GM23248 (cell line): ENCODE measurements at regions not wholly inside any gene's neighbourhood (a gene's known extent, or its start where the extent isn't known, plus 50 kb on each side); places are given as distances from the start of the nearest gene placed in this dataset.

Experiments used
- DNase-seq: peaks from one replicate; pipeline ENCODE4 v3.0.0-alpha.2; 2015
- H2AFZ ChIP-seq: fragments of 200-600 bp; sonication (generic); 2 replicates; pipeline ENCODE4 v1.6.1; 2016; ENCODE audit warnings: antibody characterized with exemption
- H3F3A ChIP-seq: fragments of 200-600 bp; sonication (generic); 2 replicates; pipeline ENCODE4 v1.6.1; 2016; ENCODE audit warnings: mild to moderate bottlenecking, antibody characterized with exemption, mixed run types; ENCODE audit not compliant: insufficient read depth
- H3K27ac ChIP-seq: fragments of 200-600 bp; sonication (generic); 2 replicates; pipeline ENCODE4 v1.5.1; 2016; ENCODE audit warnings: mild to moderate bottlenecking
- H3K27me3 ChIP-seq: fragments of 200-600 bp; sonication (generic); replicated peaks from 2 replicates; pipeline ENCODE4 v1.6.1; 2016; ENCODE audit warnings: mild to moderate bottlenecking; ENCODE audit not compliant: insufficient read depth
- H3K36me3 ChIP-seq: fragments of 200-600 bp; sonication (generic); 2 replicates; pipeline ENCODE4 v1.6.1; 2016; ENCODE audit warnings: low read depth, mild to moderate bottlenecking
- H3K4me1 ChIP-seq: fragments of 200-600 bp; sonication (generic); 2 replicates; pipeline ENCODE4 v1.6.1; 2016; ENCODE audit warnings: mild to moderate bottlenecking; ENCODE audit not compliant: insufficient read depth
- H3K4me2 ChIP-seq: fragments of 200-600 bp; sonication (generic); one replicate; pipeline ENCODE4 v1.6.1; 2016; ENCODE audit warnings: mild to moderate bottlenecking; ENCODE audit not compliant: unreplicated experiment
- H3K4me3 ChIP-seq: fragments of 200-600 bp; sonication (generic); 2 replicates; pipeline ENCODE4 v1.5.1; 2016; ENCODE audit warnings: mild to moderate bottlenecking
- H3K79me2 ChIP-seq: fragments of 200-600 bp; sonication (generic); 2 replicates; pipeline ENCODE4 v1.6.1; 2016; ENCODE audit warnings: mild to moderate bottlenecking; ENCODE audit not compliant: insufficient read depth
- H3K9ac ChIP-seq: fragments of 200-600 bp; sonication (generic); 2 replicates; pipeline ENCODE4 v1.6.1; 2016; ENCODE audit warnings: mild to moderate bottlenecking
- H3K9me2 ChIP-seq: fragments of 200-600 bp; sonication (generic); 2 replicates; pipeline ENCODE4 v1.6.1; 2016; ENCODE audit warnings: mixed run types, mild to moderate bottlenecking, moderate library complexity; ENCODE audit not compliant: insufficient read depth
- H3K9me3 ChIP-seq: fragments of 200-600 bp; sonication (generic); one replicate; pipeline ENCODE4 v1.6.1; 2017; ENCODE audit warnings: low read depth
- H4K20me1 ChIP-seq: fragments of 200-600 bp; sonication (generic); 2 replicates; pipeline ENCODE4 v1.6.0; 2016; ENCODE audit not compliant: insufficient read depth
- EZH2 ChIP-seq: fragments of 200-600 bp; sonication (generic); IDR thresholded peaks from 2 replicates; pipeline ENCODE4 v1.6.1; 2018; ENCODE audit warnings: antibody characterized with exemption, mild to moderate bottlenecking; ENCODE audit not compliant: insufficient read depth, poor library complexity, severe bottlenecking
- EZH2phosphoT487 ChIP-seq: fragments of 200-600 bp; sonication (generic); IDR thresholded peaks from 2 replicates; pipeline ENCODE4 v1.6.1; 2018; ENCODE audit warnings: antibody characterized with exemption, moderate library complexity, mild to moderate bottlenecking, low read depth; ENCODE audit not compliant: insufficient read depth
- WGBS, 2 experiments: methylation state at CpG; one replicate each; pipeline ENCODE4 v1.1.6; 2015 to 2017; ENCODE audit warnings: low lambda C conversion rate in 2 of 2, low coverage in 1 of 2; ENCODE audit errors: missing lambda C conversion rate in 2 of 2; 5-methylcytosine and 5-hydroxymethylcytosine counted together
- in situ Hi-C: fragments of 300-500 bp; cut with MboI; formaldehyde crosslinking; loops from 2 replicates; pipeline ENCODE4 v1.15.0; 2020

- Histone ChIP-seq H3F3A (no peaks in the 10 kb centered on the region), H3K27me3 (no peaks in the 10 kb centered on the region), H3K9me3 (no peaks in the 10 kb centered on the region), H3K27ac (no peak overlapping the region), H3K79me2 (no peaks in the 10 kb centered on the region), H3K9ac (no peak overlapping the region), H3K4me3 (no peak overlapping the region), H3K36me3 (no peaks in the 10 kb centered on the region), H3K4me2 (no peak overlapping the region), H4K20me1 (no peaks in the 10 kb centered on the region), H3K4me1 (peaks cover 5% of the 10 kb centered on the region; the same call in 1 of the 2 replicates), H2AFZ (no peak overlapping the region), H3K9me2 (no peaks in the 10 kb centered on the region)
- TF ChIP-seq EZH2phosphoT487 = no peak
- TF ChIP-seq EZH2 = no peak
- in situ Hi-C loops = no loop called here
- WGBS, 2 experiments = 92 to 94% methylated on average over 2 of the region's 2 CpGs
- no peak for DNase-seq
Measured at GRCh38 chr16:51896013-51896412, 650.9 kb downstream of the TOX3 start.

GRCh38 chr16:51892293-51893007 is 654.5 kb downstream of the TOX3 start:
- H3K9me2 ChIP-seq = no peaks in the 10 kb centered on the region
- no peaks in the 10 kb centered on the region for H3K79me2 ChIP-seq
- no peak overlapping the region for H3K4me2 ChIP-seq
- H3K36me3 ChIP-seq = no peaks in the 10 kb centered on the region
- H3K4me3 ChIP-seq = no peak overlapping the region
- in situ Hi-C loops = no loop called here
- 46 to 49% methylated on average over 11 of the region's 11 CpGs for WGBS, 2 experiments
- H2AFZ ChIP-seq = no peak overlapping the region
- no peaks in the 10 kb centered on the region for H4K20me1 ChIP-seq
- no peaks in the 10 kb centered on the region for H3K27me3 ChIP-seq
- H3F3A ChIP-seq = 0 out of 2 replicates have a peak, but pooled peaks cover 4% of the 10 kb centered on the region
- H3K4me1 ChIP-seq = peaks cover 9% of the 10 kb centered on the region; the same call in 1 of the 2 replicates
- TF ChIP-seq EZH2 (no peak), EZH2phosphoT487 (no peak)
- H3K27ac ChIP-seq = no peak overlapping the region
- H3K9ac ChIP-seq = no peak overlapping the region
- H3K9me3 ChIP-seq = no peaks in the 10 kb centered on the region
- DNase-seq = no peak

GRCh38 chr16:51888534-51888933 is 658.4 kb downstream of the TOX3 start:
- no peak overlapping the region; the same call in 1 of the 2 replicates for H2AFZ ChIP-seq
- in situ Hi-C loops = no loop called here
- H3K36me3 ChIP-seq = no peaks in the 10 kb centered on the region
- peak; percentile 15 for DNase-seq
- no peaks in the 10 kb centered on the region for H3K27me3 ChIP-seq
- H4K20me1 ChIP-seq = no peaks in the 10 kb centered on the region
- TF ChIP-seq EZH2phosphoT487 (no peak), EZH2 (no peak)
- no peaks in the 10 kb centered on the region for H3K79me2 ChIP-seq
- H3K4me3 ChIP-seq = no peak overlapping the region
- H3K9me3 ChIP-seq = no peaks in the 10 kb centered on the region
- H3K9ac ChIP-seq = no peak overlapping the region
- H3K4me2 ChIP-seq = no peak overlapping the region
- 86 to 94% methylated on average over 1 of the region's 1 CpG for WGBS, 2 experiments
- peaks cover 9% of the 10 kb centered on the region; the same call in 1 of the 2 replicates for H3K4me1 ChIP-seq
- H3F3A ChIP-seq = 0 out of 2 replicates have a peak, but pooled peaks cover 4% of the 10 kb centered on the region
- H3K9me2 ChIP-seq = no peaks in the 10 kb centered on the region
- H3K27ac ChIP-seq = peak overlapping the region; percentile 49

GRCh38 chr16:51888016-51888415 is 658.9 kb downstream of the TOX3 start:
- 45 to 70% methylated on average over 1 of the region's 1 CpG for whole genome bisulfite sequencing, 2 experiments

More at GRCh38 chr16:51888016-51888415, 658.9 kb downstream of the TOX3 start:
- DNase-seq = peak; percentile 79
- H3K27me3 ChIP-seq = no peaks in the 10 kb centered on the region
- no peaks in the 10 kb centered on the region for H3K9me3 ChIP-seq
- H3K36me3 ChIP-seq = no peaks in the 10 kb centered on the region
- in situ Hi-C loops = no loop called here
- H3K9me2 ChIP-seq = no peaks in the 10 kb centered on the region
- H3K27ac ChIP-seq = peak overlapping the region; percentile 50
- no peak overlapping the region for H3K4me3 ChIP-seq
- peaks cover 9% of the 10 kb centered on the region; the same call in 1 of the 2 replicates for H3K4me1 ChIP-seq
- 0 out of 2 replicates have a peak, but pooled peaks cover 4% of the 10 kb centered on the region for H3F3A ChIP-seq
- no peak for TF ChIP-seq EZH2
- TF ChIP-seq EZH2phosphoT487 = no peak
- H3K79me2 ChIP-seq = no peaks in the 10 kb centered on the region
- no peak overlapping the region; the same call in 1 of the 2 replicates for H2AFZ ChIP-seq
- no peak overlapping the region for H3K4me2 ChIP-seq
- H4K20me1 ChIP-seq = no peaks in the 10 kb centered on the region
- H3K9ac ChIP-seq = no peak overlapping the region
